GM12864 (cell line): ENCODE measurements at regions not wholly inside any gene's neighbourhood (a gene's known extent, or its start where the extent isn't known, plus 50 kb on each side); places are given as distances from the start of the nearest gene placed in this dataset.

Source experiments
- DNase-seq: peaks from one replicate; pipeline ENCODE4 v3.0.0-alpha.2; 2011; ENCODE audit warnings: low read depth
- H3K4me3 ChIP-seq: 2 replicates; pipeline ENCODE4 v1.5.1; 2011; ENCODE audit warnings: mild to moderate bottlenecking, low read depth, low read length, control low read depth
- CTCF ChIP-seq: IDR thresholded peaks from 2 replicates; pipeline ENCODE4 v1.5.1; 2011; ENCODE audit warnings: low read depth, mild to moderate bottlenecking, moderate library complexity, low read length, control low read depth, inconsistent platforms; ENCODE audit errors: missing control alignments

- no peak for TF ChIP-seq CTCF
- H3K4me3 ChIP-seq: no peak overlapping the region
- no peak for DNase-seq
These were observed 710.4 kb downstream of the IRX1 start for GRCh38 chr5:4306057-4306456.

- TF ChIP-seq CTCF: no peak
- no peak overlapping the region for H3K4me3 ChIP-seq
- no peak for DNase-seq
These were observed 713.4 kb downstream of the IRX1 start for GRCh38 chr5:4309026-4309425.

- no peak for TF ChIP-seq CTCF
- no peak for DNase-seq
- no peak overlapping the region for H3K4me3 ChIP-seq
These were observed 717.5 kb downstream of the IRX1 start for GRCh38 chr5:4313138-4313537.

GRCh38 chr5:4319478-4320128 lies 724.0 kb downstream of the IRX1 start:
- no peak for TF ChIP-seq CTCF
- DNase-seq: no peak
- H3K4me3 ChIP-seq: no peak overlapping the region

GRCh38 chr5:4330327-4330726 lies 734.7 kb downstream of the IRX1 start:
- DNase-seq: no peak
- H3K4me3 ChIP-seq: no peak overlapping the region
- TF ChIP-seq CTCF: no peak

GRCh38 chr5:4335078-4335477 lies 739.4 kb downstream of the IRX1 start:
- no peak overlapping the region for H3K4me3 ChIP-seq
- no peak for DNase-seq
- no peak for TF ChIP-seq CTCF

GRCh38 chr5:4337519-4337918 lies 741.9 kb downstream of the IRX1 start:
- TF ChIP-seq CTCF: no peak
- no peak overlapping the region for H3K4me3 ChIP-seq

More at GRCh38 chr5:4337519-4337918, 741.9 kb downstream of the IRX1 start:
- no peak for DNase-seq
